Hepatocyte (in vitro differentiated cells): ENCODE measurements at regions not wholly inside any gene's neighbourhood (a gene's known extent, or its start where the extent isn't known, plus 50 kb on each side); places are given as distances from the start of the nearest gene placed in this dataset.

Source experiments
- DNase-seq: peaks from one replicate; pipeline ENCODE4 v3.0.0-alpha.2; 2016; ENCODE audit warnings: low spot score
- H2AFZ ChIP-seq: fragments of 200-600 bp; sonication (generic); 2 replicates; pipeline ENCODE4 v1.6.0; 2016; ENCODE audit warnings: antibody characterized with exemption, mild to moderate bottlenecking
- H3K27ac ChIP-seq: fragments of 200-600 bp; sonication (generic); 2 replicates; pipeline ENCODE4 v1.5.1; 2016; ENCODE audit warnings: mild to moderate bottlenecking
- H3K27me3 ChIP-seq: fragments of 200-600 bp; sonication (generic); 2 replicates; pipeline ENCODE4 v1.6.1; 2016
- H3K36me3 ChIP-seq: fragments of 200-600 bp; sonication (generic); replicated peaks from 2 replicates; pipeline ENCODE4 v1.5.1; 2016; ENCODE audit warnings: low read depth; ENCODE audit not compliant: insufficient read depth
- H3K4me1 ChIP-seq: fragments of 200-600 bp; sonication (generic); 2 replicates; pipeline ENCODE4 v1.5.1; 2016; ENCODE audit warnings: mild to moderate bottlenecking, moderate library complexity; ENCODE audit not compliant: insufficient read depth
- H3K4me2 ChIP-seq: fragments of 200-600 bp; sonication (generic); 2 replicates; pipeline ENCODE4 v1.6.0; 2016
- H3K4me3 ChIP-seq: fragments of 200-600 bp; sonication (generic); 2 replicates; pipeline ENCODE4 v1.5.1; 2016; ENCODE audit warnings: mild to moderate bottlenecking
- H3K79me2 ChIP-seq: fragments of 200-600 bp; sonication (generic); 2 replicates; pipeline ENCODE4 v1.6.0; 2017; ENCODE audit warnings: mild to moderate bottlenecking
- H3K9me2 ChIP-seq: fragments of 200-600 bp; sonication (generic); replicated peaks from 2 replicates; pipeline ENCODE4 v1.6.0; 2017; ENCODE audit warnings: mild to moderate bottlenecking; ENCODE audit not compliant: insufficient read depth
- H3K9me3 ChIP-seq: fragments of 200-600 bp; sonication (generic); 2 replicates; pipeline ENCODE4 v1.5.1; 2016; ENCODE audit warnings: low read depth, mild to moderate bottlenecking
- H4K20me1 ChIP-seq: fragments of 200-600 bp; sonication (generic); 2 replicates; pipeline ENCODE4 v1.6.0; 2016; ENCODE audit warnings: mild to moderate bottlenecking; ENCODE audit not compliant: insufficient read depth, poor library complexity, severe bottlenecking
- CTCF ChIP-seq: fragments of 200-600 bp; sonication (generic); IDR thresholded peaks from 2 replicates; pipeline ENCODE4 v1.5.1; 2016; ENCODE audit warnings: antibody characterized with exemption, mild to moderate bottlenecking; ENCODE audit not compliant: poor library complexity
- EZH2 ChIP-seq: fragments of 200-600 bp; sonication (generic); IDR thresholded peaks from 2 replicates; pipeline ENCODE4 v1.6.1; 2016; ENCODE audit warnings: antibody characterized with exemption, mild to moderate bottlenecking, borderline replicate concordance
- EZH2phosphoT487 ChIP-seq: fragments of 200-600 bp; sonication (generic); IDR thresholded peaks from one replicate; pipeline ENCODE4 v1.6.1; 2018; ENCODE audit warnings: antibody characterized with exemption, mild to moderate bottlenecking, low read depth, moderate library complexity; ENCODE audit not compliant: unreplicated experiment, severe bottlenecking
- WGBS: methylation state at CpG from one replicate; pipeline ENCODE4 v1.1.6; 2016; ENCODE audit warnings: low lambda C conversion rate; ENCODE audit errors: missing lambda C conversion rate; 5-methylcytosine and 5-hydroxymethylcytosine counted together

GRCh38 chr5:30525353-30525752 lies 668.1 kb upstream of the CDH6 start:
- H3K4me2 ChIP-seq, result no peak overlapping the region
- WGBS, result 97% methylated on average over 2 of the region's 2 CpGs
- DNase-seq, result no peak
- no peak overlapping the region for H3K27ac ChIP-seq
- H4K20me1 ChIP-seq, result no peaks in the 10 kb centered on the region
- no peaks in the 10 kb centered on the region for H3K9me2 ChIP-seq
- no peak overlapping the region for H3K4me3 ChIP-seq
- no peaks in the 10 kb centered on the region for H3K27me3 ChIP-seq
- H3K36me3 ChIP-seq, result no peaks in the 10 kb centered on the region
- no peaks in the 10 kb centered on the region for H3K9me3 ChIP-seq
- no peaks in the 10 kb centered on the region for H3K4me1 ChIP-seq
- H2AFZ ChIP-seq, result no peak overlapping the region
- no peaks in the 10 kb centered on the region for H3K79me2 ChIP-seq
- TF ChIP-seq EZH2, result no peak
- TF ChIP-seq EZH2phosphoT487, result no peak
- TF ChIP-seq CTCF, result no peak

- Histone ChIP-seq H3K79me2 (no peaks in the 10 kb centered on the region), H3K4me1 (no peaks in the 10 kb centered on the region), H3K27ac (no peak overlapping the region), H3K4me3 (no peak overlapping the region), H2AFZ (no peak overlapping the region), H4K20me1 (no peaks in the 10 kb centered on the region), H3K4me2 (no peak overlapping the region), H3K27me3 (no peaks in the 10 kb centered on the region), H3K36me3 (no peaks in the 10 kb centered on the region), H3K9me2 (no peaks in the 10 kb centered on the region), H3K9me3 (no peaks in the 10 kb centered on the region)
- TF ChIP-seq EZH2 (no peak), CTCF (no peak), EZH2phosphoT487 (no peak)
- 94% methylated on average over 6 of the region's 6 CpGs for WGBS
- DNase-seq, result no peak
These were observed 669.1 kb upstream of the CDH6 start for GRCh38 chr5:30524428-30524827.

GRCh38 chr5:30523061-30523460 lies 670.4 kb upstream of the CDH6 start:
- WGBS, result 90% methylated on average over 1 of the region's 1 CpG
- TF ChIP-seq EZH2, result no peak
- no peak for TF ChIP-seq CTCF
- no peak for TF ChIP-seq EZH2phosphoT487
- Histone ChIP-seq H3K27me3 (no peaks in the 10 kb centered on the region), H3K4me1 (no peaks in the 10 kb centered on the region), H3K79me2 (no peaks in the 10 kb centered on the region), H4K20me1 (no peaks in the 10 kb centered on the region), H3K4me2 (no peak overlapping the region), H3K9me2 (no peaks in the 10 kb centered on the region), H3K36me3 (no peaks in the 10 kb centered on the region), H3K9me3 (no peaks in the 10 kb centered on the region), H2AFZ (no peak overlapping the region), H3K27ac (no peak overlapping the region), H3K4me3 (no peak overlapping the region)
- DNase-seq, result no peak
